GM10266 (cell line): ENCODE measurements at regions not wholly inside any gene's neighbourhood (a gene's known extent, or its start where the extent isn't known, plus 50 kb on each side); places are given as distances from the start of the nearest gene placed in this dataset.

Source experiments
- DNase-seq: peaks from one replicate; pipeline ENCODE4 v3.0.0; 2012; ENCODE audit errors: extremely low spot score
- TF ChIP-seq, protein P1 (sequence below): IDR thresholded peaks from 2 replicates; pipeline ENCODE4 v1.5.1; 2012; ENCODE audit warnings: mild to moderate bottlenecking, low read depth; ENCODE audit not compliant: control insufficient read depth, insufficient read depth; ENCODE audit errors: missing control alignments

DNA sequence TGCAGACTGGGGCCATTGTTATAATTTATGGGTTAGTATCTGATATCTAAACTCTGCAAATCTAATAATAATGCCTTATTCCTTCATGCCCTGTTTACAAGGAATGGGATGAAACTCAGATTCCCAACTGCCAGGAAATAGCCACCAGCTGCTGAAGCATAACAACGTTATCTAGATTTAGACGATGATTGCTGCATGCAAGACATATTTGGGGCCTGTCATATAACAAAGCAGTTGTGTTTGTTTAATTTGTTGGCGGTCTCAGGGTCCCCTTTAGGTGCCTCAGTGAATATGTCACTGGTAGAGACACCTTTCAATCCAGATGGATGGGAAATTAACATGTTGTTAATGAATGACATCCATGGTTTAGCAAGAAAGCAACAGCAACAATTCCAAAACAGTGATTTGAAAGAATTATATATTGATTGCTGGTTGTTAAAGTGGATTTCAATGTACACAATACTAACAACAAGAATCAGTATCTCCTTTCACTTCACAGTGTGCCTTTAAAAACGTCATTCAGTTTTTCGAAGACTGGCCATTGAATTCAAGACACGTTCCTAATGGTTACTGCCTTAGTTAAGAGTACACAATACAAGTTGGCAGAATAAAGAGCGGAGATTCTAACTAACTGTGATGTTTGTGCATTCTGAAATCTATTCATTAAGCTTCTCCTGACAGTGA is 860.6 kb upstream of the CELF2 start:
- TF ChIP-seq, protein P1, sequence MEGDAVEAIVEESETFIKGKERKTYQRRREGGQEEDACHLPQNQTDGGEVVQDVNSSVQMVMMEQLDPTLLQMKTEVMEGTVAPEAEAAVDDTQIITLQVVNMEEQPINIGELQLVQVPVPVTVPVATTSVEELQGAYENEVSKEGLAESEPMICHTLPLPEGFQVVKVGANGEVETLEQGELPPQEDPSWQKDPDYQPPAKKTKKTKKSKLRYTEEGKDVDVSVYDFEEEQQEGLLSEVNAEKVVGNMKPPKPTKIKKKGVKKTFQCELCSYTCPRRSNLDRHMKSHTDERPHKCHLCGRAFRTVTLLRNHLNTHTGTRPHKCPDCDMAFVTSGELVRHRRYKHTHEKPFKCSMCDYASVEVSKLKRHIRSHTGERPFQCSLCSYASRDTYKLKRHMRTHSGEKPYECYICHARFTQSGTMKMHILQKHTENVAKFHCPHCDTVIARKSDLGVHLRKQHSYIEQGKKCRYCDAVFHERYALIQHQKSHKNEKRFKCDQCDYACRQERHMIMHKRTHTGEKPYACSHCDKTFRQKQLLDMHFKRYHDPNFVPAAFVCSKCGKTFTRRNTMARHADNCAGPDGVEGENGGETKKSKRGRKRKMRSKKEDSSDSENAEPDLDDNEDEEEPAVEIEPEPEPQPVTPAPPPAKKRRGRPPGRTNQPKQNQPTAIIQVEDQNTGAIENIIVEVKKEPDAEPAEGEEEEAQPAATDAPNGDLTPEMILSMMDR, result no peak
- no peak for DNase-seq

DNA sequence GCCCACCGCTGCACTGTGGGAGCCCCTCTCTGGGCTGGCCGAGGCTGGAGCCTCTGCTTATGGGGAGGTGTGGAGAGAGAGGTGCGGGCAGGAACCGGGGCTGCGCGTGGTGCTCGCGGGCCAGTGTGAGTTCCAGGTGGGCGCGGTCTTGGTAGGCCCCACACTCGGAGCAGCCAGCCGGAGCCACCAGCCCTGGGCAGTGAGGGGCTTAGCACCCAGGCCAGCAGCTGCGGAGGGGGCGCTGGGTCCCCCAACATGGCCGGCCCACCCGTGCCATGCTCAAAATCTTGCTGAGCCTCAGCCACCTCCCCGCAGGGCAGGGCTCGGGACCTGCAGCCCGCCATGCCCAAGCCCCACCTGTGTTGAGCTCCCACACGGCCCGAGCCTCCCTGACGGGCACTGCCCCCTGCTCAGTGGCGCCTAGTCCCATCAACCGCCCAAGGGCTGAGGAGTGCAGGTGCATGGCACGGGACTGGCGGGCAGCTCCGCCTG is 856.8 kb upstream of the CELF2 start:
- DNase-seq, result no peak
- TF ChIP-seq, protein P1, result no peak

DNA sequence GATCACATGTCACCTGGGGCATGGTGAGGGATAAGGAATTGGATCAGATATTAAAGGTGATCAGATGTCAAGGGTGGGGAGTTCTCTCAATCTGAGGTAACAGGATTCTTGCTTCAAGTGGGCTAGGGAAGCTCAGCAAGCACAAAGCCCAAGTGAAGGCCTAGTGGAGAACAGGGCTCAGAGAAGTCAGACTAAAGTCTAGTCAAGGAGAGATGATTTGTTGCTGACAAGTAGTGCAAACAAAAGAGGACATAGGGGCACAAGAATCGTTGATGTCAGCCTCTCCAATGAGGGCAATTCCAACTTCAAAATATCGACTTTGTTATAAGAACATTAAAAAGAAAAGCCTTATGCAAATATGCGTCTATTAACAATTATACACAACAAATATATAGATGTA is 852.8 kb upstream of the CELF2 start:
- DNase-seq, result no peak
- TF ChIP-seq, protein P1, result no peak

DNA sequence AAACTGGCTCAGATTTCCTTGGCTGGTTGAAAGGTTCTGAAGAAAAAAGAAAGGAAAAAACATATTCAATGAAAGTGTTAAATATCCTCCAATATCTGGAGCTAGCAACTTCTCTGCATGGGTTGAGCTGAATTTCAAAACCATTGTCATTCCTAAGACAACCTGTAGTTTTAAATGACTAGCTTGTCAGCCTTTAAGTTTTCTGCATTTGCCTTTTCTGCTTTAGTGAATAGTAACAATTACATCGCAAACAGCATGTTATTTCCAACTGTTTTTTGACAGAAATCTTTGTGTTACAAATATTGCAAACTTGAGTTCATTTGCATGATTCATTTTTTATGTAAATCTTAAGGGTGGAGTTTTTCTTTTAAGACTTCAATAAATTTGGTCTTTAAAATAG is 852.3 kb upstream of the CELF2 start:
- TF ChIP-seq, protein P1, result no peak
- no peak for DNase-seq

DNA sequence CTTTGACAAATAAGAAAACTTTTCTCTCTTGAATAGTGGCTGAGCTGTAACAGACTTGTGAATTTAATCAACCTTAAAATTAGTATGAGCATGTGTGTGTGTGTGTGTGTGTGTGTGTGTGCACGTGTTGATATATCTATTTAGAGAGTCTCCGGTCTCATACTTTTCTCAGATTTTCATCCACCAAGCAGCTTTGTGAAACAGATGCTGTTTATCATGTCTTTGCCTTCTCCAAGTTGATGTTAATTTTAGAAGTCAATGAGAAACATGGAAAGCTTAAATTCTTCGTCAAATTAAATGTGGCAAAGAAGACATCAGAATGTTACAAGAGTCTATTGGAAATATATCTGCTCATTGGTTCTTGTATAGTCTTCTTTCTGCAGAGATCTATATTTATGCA is 839.2 kb upstream of the CELF2 start:
- TF ChIP-seq, protein P1, result no peak
- no peak for DNase-seq

DNA sequence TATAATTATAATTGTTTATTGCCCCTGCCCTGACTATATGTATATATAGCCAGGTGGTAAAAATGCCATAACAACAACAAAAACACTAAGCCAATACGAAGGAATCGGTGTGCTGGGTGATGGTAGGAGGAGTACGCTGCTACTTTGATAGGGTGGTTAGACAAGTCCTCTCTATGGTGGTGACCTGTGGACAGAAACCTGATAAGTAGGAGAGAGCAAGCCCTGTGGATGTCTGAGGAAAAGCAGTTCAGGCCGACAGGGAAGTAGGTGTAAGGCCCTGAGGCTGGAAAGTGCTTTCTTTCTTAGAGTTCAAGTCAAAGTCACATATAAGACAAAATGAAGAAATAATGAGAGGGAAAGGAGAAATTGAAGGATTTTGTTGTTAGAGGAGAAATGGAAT is 823.8 kb upstream of the CELF2 start:
- TF ChIP-seq, protein P1, result no peak
- DNase-seq, result no peak

DNA sequence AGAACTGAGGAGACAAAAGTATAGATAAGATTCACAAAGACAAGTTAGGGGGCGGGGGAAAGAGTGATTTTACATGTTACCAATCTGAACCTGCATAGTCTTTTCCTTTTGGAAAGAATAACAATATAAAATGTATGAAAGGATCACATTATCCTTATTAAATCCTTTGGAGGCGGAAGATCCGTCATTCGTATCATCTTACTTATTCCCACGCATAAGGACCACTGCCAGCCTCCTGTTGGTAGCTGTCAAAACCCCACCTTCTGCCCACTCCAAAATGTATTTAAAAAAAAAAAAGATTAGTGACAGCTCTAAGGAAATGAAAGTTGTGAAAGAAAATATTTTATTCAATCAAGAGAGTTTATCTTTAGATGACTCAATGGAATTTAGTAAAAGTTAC is 821.0 kb upstream of the CELF2 start:
- DNase-seq, result no peak
- TF ChIP-seq, protein P1, result no peak
